ENCODE measurements at regions not wholly inside any gene's neighbourhood (a gene's known extent, or its start where the extent isn't known, plus 50 kb on each side); places are given as distances from the start of the nearest gene placed in this dataset.

GRCh38 chr18:27899893-27900292 lies 277.0 kb downstream of the CDH2 start:
- ATAC-seq (no peak), DNase-seq (ENCODE audit: low spot score in 2 of 2) (no peak)
- no peak overlapping the region for H3K27ac Mint-ChIP-seq
- peaks cover 0 to 15% of the 10 kb centered on the region in 2 donors for H3K36me3 Mint-ChIP-seq
- H3K9me3 Mint-ChIP-seq, result peaks cover 23% of the 10 kb centered on the region in 2 donors

GRCh38 chr18:27894746-27895145 lies 282.2 kb downstream of the CDH2 start:
- ATAC-seq, result no peak

GRCh38 chr18:27887711-27888495 lies 289.0 kb downstream of the CDH2 start:
- no peaks in the 10 kb centered on the region for H3K36me3 Mint-ChIP-seq
- peaks cover 3 to 4% of the 10 kb centered on the region in 2 donors for H3K9me3 Mint-ChIP-seq
- DNase-seq (ENCODE audit: low spot score in 2 of 2) (no peak), ATAC-seq (no peak)
- no peak overlapping the region for H3K27ac Mint-ChIP-seq

More at GRCh38 chr18:27894746-27895145, 282.2 kb downstream of the CDH2 start:
- H3K36me3 Mint-ChIP-seq, result peaks cover 0 to 5% of the 10 kb centered on the region in 2 donors
- no peak overlapping the region for H3K27ac Mint-ChIP-seq
- DNase-seq (ENCODE audit: low spot score in 2 of 2), result no peak
- peaks cover 7 to 14% of the 10 kb centered on the region in 2 donors for H3K9me3 Mint-ChIP-seq

- Mint-ChIP-seq H3K27ac (no peak overlapping the region), H3K36me3 (no peaks in the 10 kb centered on the region), H3K9me3 (peaks cover 6 to 10% of the 10 kb centered on the region in 2 donors)
- DNase-seq (ENCODE audit: low spot score in 2 of 2) (no peak), ATAC-seq (no peak)
Measured at GRCh38 chr18:27887287-27887686, 289.6 kb downstream of the CDH2 start.

GRCh38 chr18:27879540-27879939 lies 297.4 kb downstream of the CDH2 start:
- no peak for ATAC-seq
- Mint-ChIP-seq H3K9me3 (peaks cover 21 to 29% of the 10 kb centered on the region in 2 donors), H3K36me3 (no peaks in the 10 kb centered on the region), H3K27ac (no peak overlapping the region)
- no peak for DNase-seq (ENCODE audit: low spot score in 2 of 2)

- DNase-seq (ENCODE audit: low spot score in 2 of 2), result no peak
Measured at GRCh38 chr18:27871726-27872125, 305.2 kb downstream of the CDH2 start.

GRCh38 chr18:27869735-27870134 lies 307.2 kb downstream of the CDH2 start:
- DNase-seq (ENCODE audit: low spot score in 2 of 2), result no peak
- Mint-ChIP-seq H3K9me3 (peaks cover 9 to 20% of the 10 kb centered on the region in 2 donors), H3K27ac (no peak overlapping the region), H3K36me3 (no peaks in the 10 kb centered on the region)
- ATAC-seq, result no peak

More at GRCh38 chr18:27871726-27872125, 305.2 kb downstream of the CDH2 start:
- ATAC-seq, result no peak
- Mint-ChIP-seq H3K36me3 (no peaks in the 10 kb centered on the region), H3K9me3 (peaks cover 10 to 11% of the 10 kb centered on the region in 2 donors), H3K27ac (no peak overlapping the region)

- Mint-ChIP-seq H3K9me3 (peaks cover 0 to 9% of the 10 kb centered on the region in 2 donors), H3K27ac (no peak overlapping the region), H3K36me3 (no peaks in the 10 kb centered on the region)
- DNase-seq (ENCODE audit: low spot score in 2 of 2) (no peak), ATAC-seq (no peak)
Measured at GRCh38 chr18:27865431-27865830, 311.5 kb downstream of the CDH2 start.

- no peak for DNase-seq (ENCODE audit: low spot score in 2 of 2)
- Mint-ChIP-seq H3K9me3 (peaks cover 0 to 9% of the 10 kb centered on the region in 2 donors), H3K27ac (no peak overlapping the region), H3K36me3 (no peaks in the 10 kb centered on the region)
- no peak for ATAC-seq
Measured at GRCh38 chr18:27863780-27864430, 313.0 kb downstream of the CDH2 start.

GRCh38 chr18:27862041-27862682 lies 314.8 kb downstream of the CDH2 start:
- no peak overlapping the region for H3K27ac Mint-ChIP-seq
- DNase-seq (ENCODE audit: low spot score in 2 of 2) (no peak), ATAC-seq (no peak)
- H3K36me3 Mint-ChIP-seq, result no peaks in the 10 kb centered on the region
- H3K9me3 Mint-ChIP-seq, result peaks cover 0 to 9% of the 10 kb centered on the region in 2 donors

- no peak for ATAC-seq
- Mint-ChIP-seq H3K27ac (no peak overlapping the region), H3K9me3 (peaks cover 0 to 8% of the 10 kb centered on the region in 2 donors), H3K36me3 (no peaks in the 10 kb centered on the region)
- no peak for DNase-seq (ENCODE audit: low spot score in 2 of 2)
Measured at GRCh38 chr18:27861539-27861938, 315.4 kb downstream of the CDH2 start.

GRCh38 chr18:27860701-27861107 lies 316.2 kb downstream of the CDH2 start:
- no peak for ATAC-seq
- no peak for DNase-seq (ENCODE audit: low spot score in 2 of 2)
- Mint-ChIP-seq H3K9me3 (peaks cover 0 to 4% of the 10 kb centered on the region in 2 donors), H3K36me3 (no peaks in the 10 kb centered on the region), H3K27ac (no peak overlapping the region)

GRCh38 chr18:27860011-27860410 lies 316.9 kb downstream of the CDH2 start:
- Mint-ChIP-seq H3K27ac (no peak overlapping the region), H3K9me3 (peaks cover 0 to under 1% of the 10 kb centered on the region in 2 donors), H3K36me3 (no peaks in the 10 kb centered on the region)
- no peak for ATAC-seq
- no peak for DNase-seq (ENCODE audit: low spot score in 2 of 2)

- DNase-seq (ENCODE audit: low spot score in 2 of 2) (no peak), ATAC-seq (peak; percentile 64 to 74)
- Mint-ChIP-seq H3K9me3 (peaks cover 0 to 12% of the 10 kb centered on the region in 2 donors), H3K27ac (no peak overlapping the region), H3K36me3 (peaks cover 0 to 6% of the 10 kb centered on the region in 2 donors)
Measured at GRCh38 chr18:27856820-27857219, 320.1 kb downstream of the CDH2 start.

GRCh38 chr18:27855486-27855885 lies 321.4 kb downstream of the CDH2 start:
- ATAC-seq (no peak), DNase-seq (ENCODE audit: low spot score in 2 of 2) (no peak)
- H3K36me3 Mint-ChIP-seq, result peaks cover 0 to 6% of the 10 kb centered on the region in 2 donors
- H3K9me3 Mint-ChIP-seq, result peaks cover 2 to 12% of the 10 kb centered on the region in 2 donors
- H3K27ac Mint-ChIP-seq, result no peak overlapping the region

GRCh38 chr18:27854631-27855030 lies 322.3 kb downstream of the CDH2 start:
- no peak overlapping the region for H3K27ac Mint-ChIP-seq
- H3K36me3 Mint-ChIP-seq, result peaks cover 0 to 6% of the 10 kb centered on the region in 2 donors
- peaks cover 8 to 12% of the 10 kb centered on the region in 2 donors for H3K9me3 Mint-ChIP-seq
- ATAC-seq (no peak), DNase-seq (ENCODE audit: low spot score in 2 of 2) (no peak)

GRCh38 chr18:27848336-27848735 lies 328.6 kb downstream of the CDH2 start:
- H3K9me3 Mint-ChIP-seq, result peaks cover 19 to 25% of the 10 kb centered on the region in 2 donors
- peaks cover 0 to 8% of the 10 kb centered on the region in 2 donors for H3K36me3 Mint-ChIP-seq
- no peak overlapping the region for H3K27ac Mint-ChIP-seq
- DNase-seq (ENCODE audit: low spot score in 2 of 2) (no peak), ATAC-seq (no peak)

Data from activated naive CD4-positive, alpha-beta T cell treated with anti-CD3 and anti-CD28 coated beads, Interleukin-2, amount 50 U/mL, for 72 hours (primary cell).